Karpas-422 (cell line): ENCODE measurements at regions not wholly inside any gene's neighbourhood (a gene's known extent, or its start where the extent isn't known, plus 50 kb on each side); places are given as distances from the start of the nearest gene placed in this dataset.

Experiments used
- DNase-seq: peaks from one replicate; pipeline ENCODE4 v3.0.0-alpha.2; 2015
- H2AFZ ChIP-seq: fragments of 200-600 bp; sonication (generic); 2 replicates; pipeline ENCODE4 v1.6.1; 2014; ENCODE audit warnings: antibody characterized with exemption, low read length, mixed read lengths
- H3K27ac ChIP-seq: fragments of 200-600 bp; sonication (generic); 2 replicates; pipeline ENCODE4 v1.5.1; 2014; ENCODE audit warnings: mild to moderate bottlenecking, low read length, moderate library complexity
- H3K27me3 ChIP-seq: fragments of 200-600 bp; sonication (generic); 2 replicates; pipeline ENCODE4 v1.6.1; 2014; ENCODE audit warnings: low read length, mixed read lengths
- H3K36me3 ChIP-seq: fragments of 200-600 bp; sonication (generic); 2 replicates; pipeline ENCODE4 v1.6.1; 2014; ENCODE audit warnings: low read length, mixed read lengths; ENCODE audit not compliant: insufficient read depth
- H3K4me1 ChIP-seq: fragments of 200-600 bp; sonication (generic); 2 replicates; pipeline ENCODE4 v1.6.1; 2014; ENCODE audit warnings: mild to moderate bottlenecking, low read length, mixed read lengths
- H3K4me2 ChIP-seq: fragments of 200-600 bp; sonication (generic); 2 replicates; pipeline ENCODE4 v1.6.1; 2014; ENCODE audit warnings: low read length, low read depth, mild to moderate bottlenecking; ENCODE audit not compliant: poor library complexity, severe bottlenecking
- H3K4me3 ChIP-seq: fragments of 200-600 bp; sonication (generic); 2 replicates; pipeline ENCODE4 v1.5.1; 2014; ENCODE audit warnings: mild to moderate bottlenecking, antibody characterized with exemption, low read length, mixed read lengths
- H3K79me2 ChIP-seq: fragments of 200-600 bp; sonication (generic); 2 replicates; pipeline ENCODE4 v1.6.1; 2014; ENCODE audit warnings: mild to moderate bottlenecking, low read length, mixed read lengths
- H3K9ac ChIP-seq: fragments of 200-600 bp; sonication (generic); 2 replicates; pipeline ENCODE4 v1.6.0; 2014; ENCODE audit warnings: low read length
- H3K9me2 ChIP-seq: fragments of 200-600 bp; sonication (generic), shearing (Covaris generic); replicated peaks from 2 replicates; pipeline ENCODE4 v1.6.0; 2014; ENCODE audit warnings: mild to moderate bottlenecking, low read length, moderate library complexity; ENCODE audit not compliant: insufficient read depth
- H3K9me3 ChIP-seq: fragments of 300-700, 200-600 bp; sonication (generic); 2 replicates; pipeline ENCODE4 v1.6.1; 2014; ENCODE audit warnings: low read length, mixed read lengths
- H4K20me1 ChIP-seq: fragments of 200-600 bp; sonication (generic); 2 replicates; pipeline ENCODE4 v1.6.1; 2014; ENCODE audit warnings: mild to moderate bottlenecking, antibody characterized with exemption, low read length, low read depth; ENCODE audit not compliant: insufficient read depth

DNA sequence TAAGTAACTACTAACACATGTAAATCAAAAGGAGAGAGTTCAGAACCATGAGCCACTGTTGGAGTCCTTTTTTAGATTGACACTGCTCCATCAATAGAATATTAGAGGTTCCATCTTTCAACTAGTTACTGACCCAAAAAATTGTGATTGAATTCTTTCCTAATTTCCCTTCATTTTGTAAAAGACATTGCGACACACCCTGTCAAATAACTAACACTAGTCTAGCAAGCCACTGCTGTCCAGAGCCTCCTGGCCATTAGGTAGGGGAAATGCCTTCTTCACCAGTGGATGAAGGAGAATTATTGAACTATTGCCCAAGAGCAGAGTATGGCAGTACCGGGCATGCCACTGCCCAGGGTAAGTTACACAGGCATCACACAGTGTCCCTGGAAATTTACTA lies 282.3 kb downstream of the FOXA2 start:
- H3K4me2 ChIP-seq, result peak overlapping the region; percentile 10
- H3K4me1 ChIP-seq, result peaks cover 59% of the 10 kb centered on the region
- DNase-seq, result no peak
- no peak overlapping the region for H3K4me3 ChIP-seq
- no peaks in the 10 kb centered on the region for H3K9me3 ChIP-seq
- no peaks in the 10 kb centered on the region for H3K9me2 ChIP-seq
- H3K36me3 ChIP-seq, result no peaks in the 10 kb centered on the region
- no peaks in the 10 kb centered on the region for H4K20me1 ChIP-seq
- H2AFZ ChIP-seq, result no peak overlapping the region
- H3K27me3 ChIP-seq, result no peaks in the 10 kb centered on the region
- no peak overlapping the region for H3K9ac ChIP-seq
- H3K27ac ChIP-seq, result no peak overlapping the region
- H3K79me2 ChIP-seq, result no peaks in the 10 kb centered on the region

DNA sequence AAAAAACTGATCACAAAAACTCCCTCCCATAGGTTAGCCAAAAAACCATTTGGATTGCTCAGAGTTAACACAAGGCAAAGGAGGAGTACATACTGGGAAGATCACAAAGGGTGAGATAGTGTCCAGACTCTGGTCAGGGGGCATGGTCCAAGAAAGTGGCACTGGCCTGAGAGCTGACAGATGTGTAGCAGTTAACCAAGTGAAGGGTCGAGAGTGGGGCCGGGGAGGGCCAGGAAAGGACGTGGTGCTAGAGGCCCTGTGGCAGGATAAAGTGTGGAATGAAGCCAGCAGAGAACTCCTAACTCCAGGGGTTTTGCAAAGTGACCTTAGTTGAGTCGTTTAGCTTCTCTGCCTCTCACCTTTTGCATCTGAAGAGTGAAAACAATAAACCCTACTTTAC lies 290.5 kb downstream of the FOXA2 start:
- H4K20me1 ChIP-seq, result no peaks in the 10 kb centered on the region

DNA sequence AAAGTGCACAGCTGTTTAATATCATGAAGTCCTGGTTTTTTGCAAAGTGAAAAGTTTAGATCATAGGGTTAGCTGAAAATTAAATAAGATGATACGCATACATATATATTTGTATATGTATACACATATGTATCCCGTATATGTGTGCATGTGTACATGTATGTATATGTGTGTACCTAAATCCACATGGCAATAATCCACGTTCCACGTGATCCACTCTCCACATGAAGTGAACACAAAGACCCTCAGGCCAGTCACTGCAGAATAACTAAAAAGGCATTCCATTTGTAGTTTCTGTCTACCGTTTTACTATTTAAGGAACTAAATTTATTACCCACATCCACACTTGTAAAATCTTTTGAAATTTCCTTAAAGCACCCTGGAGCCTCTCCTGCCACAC lies 294.9 kb downstream of the FOXA2 start:
- no peaks in the 10 kb centered on the region; the same call in 1 of the 2 replicates for H3K27me3 ChIP-seq

More for the DNA sequence above, 290.5 kb downstream of the FOXA2 start:
- Histone ChIP-seq H2AFZ (no peak overlapping the region), H3K4me1 (peaks cover 14% of the 10 kb centered on the region), H3K9me2 (no peaks in the 10 kb centered on the region), H3K9ac (no peak overlapping the region), H3K27ac (no peak overlapping the region), H3K36me3 (no peaks in the 10 kb centered on the region), H3K79me2 (no peaks in the 10 kb centered on the region), H3K4me2 (no peak overlapping the region), H3K9me3 (no peaks in the 10 kb centered on the region), H3K4me3 (no peak overlapping the region), H3K27me3 (no peaks in the 10 kb centered on the region; the same call in 1 of the 2 replicates)
- DNase-seq, result no peak

DNA sequence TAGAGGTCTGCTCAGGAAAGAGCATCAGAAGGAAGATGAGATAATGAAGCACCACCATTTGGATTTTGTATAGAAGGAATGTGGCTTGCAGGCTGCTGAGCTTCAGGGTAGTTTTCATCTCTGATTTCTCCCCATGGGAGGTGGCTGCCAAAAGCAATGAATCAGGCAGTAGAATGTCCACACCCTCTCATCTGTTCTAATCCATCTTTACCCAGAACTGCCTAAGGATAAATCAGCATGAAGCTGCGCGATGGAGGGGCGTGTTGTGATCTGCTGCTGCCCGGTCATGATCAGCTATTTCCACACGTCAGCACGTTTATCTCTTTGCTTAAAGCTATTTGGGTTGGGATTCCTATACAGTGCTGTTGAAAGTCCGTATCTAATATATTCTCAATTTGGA lies 295.4 kb downstream of the FOXA2 start:
- Histone ChIP-seq H3K4me2 (no peak overlapping the region), H3K4me1 (peaks cover 19% of the 10 kb centered on the region), H2AFZ (no peak overlapping the region)

More for the DNA sequence above, 294.9 kb downstream of the FOXA2 start:
- H3K36me3 ChIP-seq, result no peaks in the 10 kb centered on the region
- H3K4me2 ChIP-seq, result no peak overlapping the region
- no peak overlapping the region for H3K27ac ChIP-seq
- H3K9me3 ChIP-seq, result no peaks in the 10 kb centered on the region
- no peak overlapping the region for H3K9ac ChIP-seq
- no peak for DNase-seq
- H3K79me2 ChIP-seq, result no peaks in the 10 kb centered on the region
- no peaks in the 10 kb centered on the region for H4K20me1 ChIP-seq
- H3K4me1 ChIP-seq, result peaks cover 19% of the 10 kb centered on the region
- no peak overlapping the region for H3K4me3 ChIP-seq
- H2AFZ ChIP-seq, result no peak overlapping the region
- no peaks in the 10 kb centered on the region for H3K9me2 ChIP-seq

DNA sequence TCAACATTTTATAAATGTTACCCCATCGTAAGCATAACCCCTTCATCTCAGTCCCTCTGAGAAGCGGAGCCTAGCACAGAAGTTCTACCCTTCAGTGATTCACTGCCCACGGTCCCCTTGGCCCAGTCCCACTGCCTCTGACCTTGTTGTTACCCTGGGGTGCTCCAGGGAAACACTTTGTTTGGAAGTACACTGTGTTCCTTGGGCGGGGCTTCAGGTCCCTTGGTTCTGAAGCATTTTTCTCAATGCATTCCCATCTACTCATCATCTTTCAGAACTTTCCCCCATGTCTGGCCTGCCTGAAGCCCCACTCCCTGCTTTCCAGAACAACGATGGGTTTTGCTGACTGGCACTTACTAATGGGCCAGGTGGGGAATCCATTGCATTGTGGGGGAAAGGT lies 296.2 kb downstream of the FOXA2 start:
- Histone ChIP-seq H4K20me1 (no peaks in the 10 kb centered on the region), H2AFZ (no peak overlapping the region), H3K9me3 (no peaks in the 10 kb centered on the region), H3K79me2 (no peaks in the 10 kb centered on the region), H3K9me2 (no peaks in the 10 kb centered on the region), H3K27me3 (no peaks in the 10 kb centered on the region), H3K4me1 (peaks cover 19% of the 10 kb centered on the region), H3K4me2 (no peak overlapping the region), H3K27ac (no peak overlapping the region), H3K4me3 (no peak overlapping the region), H3K36me3 (no peaks in the 10 kb centered on the region), H3K9ac (no peak overlapping the region)
- DNase-seq, result no peak

More for the DNA sequence above, 295.4 kb downstream of the FOXA2 start:
- no peak overlapping the region for H3K4me3 ChIP-seq
- H3K9me3 ChIP-seq, result no peaks in the 10 kb centered on the region
- H3K79me2 ChIP-seq, result no peaks in the 10 kb centered on the region
- H3K9me2 ChIP-seq, result no peaks in the 10 kb centered on the region
- H3K27ac ChIP-seq, result no peak overlapping the region
- no peak for DNase-seq
- H3K9ac ChIP-seq, result no peak overlapping the region
- H4K20me1 ChIP-seq, result no peaks in the 10 kb centered on the region
- H3K36me3 ChIP-seq, result no peaks in the 10 kb centered on the region
- no peaks in the 10 kb centered on the region for H3K27me3 ChIP-seq

DNA sequence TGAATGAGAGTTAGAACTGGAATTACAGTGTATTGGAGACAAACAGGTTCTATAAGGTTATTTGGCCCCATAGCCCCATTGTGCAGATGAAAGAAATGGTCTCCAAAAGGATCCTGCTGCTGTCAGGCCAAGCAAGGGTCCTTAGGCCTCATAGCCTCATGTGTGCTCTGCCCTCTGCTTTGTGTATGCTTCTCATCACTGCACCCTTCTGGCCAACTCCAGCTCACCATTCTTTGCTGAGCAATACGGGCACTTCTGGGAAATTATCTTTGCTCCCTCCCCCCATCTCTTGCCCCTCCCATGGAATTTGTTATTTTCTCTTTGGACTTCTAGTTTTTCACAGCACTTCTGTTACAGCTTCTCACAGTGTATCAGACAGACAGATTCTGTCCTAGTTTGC lies 298.8 kb downstream of the FOXA2 start:
- H3K27me3 ChIP-seq, result no peaks in the 10 kb centered on the region
- H2AFZ ChIP-seq, result no peak overlapping the region
- H3K9ac ChIP-seq, result no peak overlapping the region
- H3K27ac ChIP-seq, result no peak overlapping the region
- H3K4me1 ChIP-seq, result peaks cover 27% of the 10 kb centered on the region
- H3K9me3 ChIP-seq, result no peaks in the 10 kb centered on the region
- peak; percentile 54 for DNase-seq
- H3K79me2 ChIP-seq, result no peaks in the 10 kb centered on the region
- H4K20me1 ChIP-seq, result no peaks in the 10 kb centered on the region
- no peaks in the 10 kb centered on the region for H3K36me3 ChIP-seq
- H3K4me3 ChIP-seq, result no peak overlapping the region
- no peaks in the 10 kb centered on the region for H3K9me2 ChIP-seq
- no peak overlapping the region for H3K4me2 ChIP-seq

DNA sequence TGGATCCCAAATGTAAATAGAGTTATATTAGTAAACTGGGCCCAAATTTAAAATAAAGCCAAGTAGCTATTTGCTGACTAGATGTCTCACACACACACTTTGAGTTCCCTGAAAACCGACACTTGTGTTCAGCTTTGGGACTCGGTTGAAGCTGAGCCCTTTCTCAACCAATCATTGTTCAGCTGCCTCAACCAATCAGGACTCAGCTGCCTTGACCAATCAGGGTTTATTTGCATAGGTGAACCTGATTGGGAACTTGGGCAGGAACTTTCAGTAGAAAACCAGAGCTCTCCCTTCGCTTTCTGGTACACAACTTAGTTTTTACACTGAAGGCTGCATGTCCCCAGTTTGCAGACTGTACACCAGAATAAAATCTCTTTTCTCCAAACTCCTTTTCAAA lies 301.7 kb downstream of the FOXA2 start:
- Histone ChIP-seq H3K4me3 (no peak overlapping the region), H3K79me2 (no peaks in the 10 kb centered on the region), H3K27me3 (no peaks in the 10 kb centered on the region), H2AFZ (no peak overlapping the region), H3K9me2 (no peaks in the 10 kb centered on the region), H3K9me3 (no peaks in the 10 kb centered on the region), H3K4me2 (no peak overlapping the region), H3K4me1 (peaks cover 15% of the 10 kb centered on the region), H3K27ac (no peak overlapping the region), H3K9ac (no peak overlapping the region), H4K20me1 (no peaks in the 10 kb centered on the region), H3K36me3 (no peaks in the 10 kb centered on the region)
- no peak for DNase-seq

DNA sequence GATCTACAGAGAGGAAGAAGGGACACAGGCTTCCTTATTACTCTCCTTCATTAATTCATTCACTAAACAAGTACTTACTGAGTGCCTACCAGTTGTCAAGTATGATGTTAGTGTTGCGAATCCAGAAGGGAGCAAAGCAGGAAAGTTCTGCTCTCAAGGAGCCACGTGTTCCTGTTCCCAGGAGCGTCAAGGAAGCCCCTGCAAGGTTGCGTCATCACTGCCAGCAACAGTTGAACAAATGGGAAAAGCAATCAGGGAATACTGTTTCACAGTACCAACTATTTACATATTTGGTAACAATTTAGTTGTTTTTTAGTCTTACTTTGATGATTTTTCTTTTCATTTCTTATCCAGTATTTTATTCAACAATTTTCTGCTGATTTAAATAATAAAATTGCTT lies 310.0 kb downstream of the FOXA2 start:
- DNase-seq, result no peak
- Histone ChIP-seq H3K9ac (no peak overlapping the region), H3K27ac (no peak overlapping the region), H3K36me3 (no peaks in the 10 kb centered on the region), H3K4me2 (no peak overlapping the region), H3K4me3 (no peak overlapping the region), H2AFZ (no peak overlapping the region), H3K79me2 (no peaks in the 10 kb centered on the region), H3K27me3 (no peaks in the 10 kb centered on the region), H4K20me1 (no peaks in the 10 kb centered on the region), H3K4me1 (0 out of 2 replicates have a peak, but pooled peaks cover 3% of the 10 kb centered on the region), H3K9me3 (no peaks in the 10 kb centered on the region), H3K9me2 (no peaks in the 10 kb centered on the region)

DNA sequence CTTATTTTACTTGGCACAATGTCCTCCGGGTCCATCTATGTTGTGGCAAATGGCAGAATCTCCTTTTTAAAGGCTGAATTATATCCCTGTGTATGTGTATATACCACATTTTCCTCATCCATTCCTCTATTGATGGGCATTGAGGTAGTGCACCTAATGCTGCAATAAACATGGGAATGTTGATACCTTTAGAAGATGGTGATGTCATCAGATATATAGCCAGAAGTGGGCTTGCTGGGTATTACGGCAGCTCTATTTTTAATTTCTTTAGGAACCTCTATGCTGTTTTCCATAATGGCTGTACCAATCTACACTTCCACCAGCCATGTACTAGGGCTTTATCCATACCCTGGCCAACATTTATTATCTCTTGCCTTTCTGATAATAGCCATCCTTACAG lies 315.7 kb downstream of the FOXA2 start:
- DNase-seq, result no peak
- Histone ChIP-seq H2AFZ (no peak overlapping the region), H3K9ac (no peak overlapping the region), H3K4me3 (no peak overlapping the region), H3K27ac (no peak overlapping the region), H4K20me1 (no peaks in the 10 kb centered on the region), H3K9me2 (no peaks in the 10 kb centered on the region), H3K79me2 (no peaks in the 10 kb centered on the region), H3K4me2 (no peak overlapping the region), H3K9me3 (no peaks in the 10 kb centered on the region), H3K27me3 (no peaks in the 10 kb centered on the region), H3K36me3 (no peaks in the 10 kb centered on the region), H3K4me1 (peaks cover under 1% of the 10 kb centered on the region)
